Vagina (tissue), 2 donors: ENCODE measurements at regions not wholly inside any gene's neighbourhood (a gene's known extent, or its start where the extent isn't known, plus 50 kb on each side); places are given as distances from the start of the nearest gene placed in this dataset.

Experiments used
- DNase-seq, 2 donors: peaks; one replicate each; pipeline ENCODE4 v3.0.0-alpha.2; 2017; ENCODE audit errors: extremely low spot score in 2 of 2
- H3K27ac ChIP-seq: fragments of 200-600 bp; sonication (generic); one replicate; pipeline ENCODE4 v1.5.1; 2019
- H3K27me3 ChIP-seq: fragments of 200-600 bp; sonication (generic); one replicate; pipeline ENCODE4 v1.5.1; 2019
- H3K36me3 ChIP-seq, 2 donors: fragments of 200-600 bp; sonication (generic); one replicate each; pipeline ENCODE4 v1.5.1; 2017 to 2019
- H3K4me1 ChIP-seq: fragments of 200-600 bp; sonication (generic); one replicate; pipeline ENCODE4 v1.5.1; 2019
- H3K4me3 ChIP-seq, 2 donors: fragments of 200-600 bp; sonication (generic); 1 replicate in 1 of 2; 2 replicates in 1 of 2; pipeline ENCODE4 v1.5.1; 2016 to 2019
- H3K9me3 ChIP-seq: fragments of 200-600 bp; sonication (generic); one replicate; pipeline ENCODE4 v1.5.1; 2019
- CTCF ChIP-seq, 3 experiments: fragments of 450-650 bp in 2 of 3; fragments of 200-600 bp in 1 of 3; sonication (generic) in 1 of 3; IDR thresholded peaks; one replicate each; pipeline ENCODE4 v1.5.1; 2017 to 2019; ENCODE audit warnings: antibody characterized with exemption in 3 of 3, mild to moderate bottlenecking in 2 of 3, moderate library complexity in 2 of 3
- POLR2A ChIP-seq, 2 donors: fragments of 450-650 bp; IDR thresholded peaks; one replicate each; pipeline ENCODE4 v1.6.1; 2017; ENCODE audit warnings: antibody characterized with exemption in 2 of 2, mild to moderate bottlenecking in 2 of 2, moderate library complexity in 2 of 2
- POLR2AphosphoS5 ChIP-seq, 2 donors: sonication (generic); formaldehyde crosslinking; IDR thresholded peaks; one replicate each; pipeline ENCODE4 v1.9.0; 2017; ENCODE audit warnings: antibody characterized with exemption in 2 of 2, mild to moderate bottlenecking in 2 of 2, low read depth in 1 of 2; ENCODE audit not compliant: insufficient read depth in 1 of 2
- intact Hi-C: fragments of 100-400 bp; cut with DNase I; formaldehyde crosslinking; loops from one replicate; pipeline ENCODE4 v1.15.1; 2023

- TF ChIP-seq CTCF (IDR thresholded peaks at IDR 0.05), result no peak
- no peak for TF ChIP-seq POLR2AphosphoS5 (IDR thresholded peaks at IDR 0.05; ENCODE audit: insufficient read depth in 1 of 2, low read depth in 1 of 2)
- no peak for TF ChIP-seq POLR2A (IDR thresholded peaks at IDR 0.05)
- H3K4me3 ChIP-seq, result no peak overlapping the region
- DNase-seq, result no peak
- intact Hi-C loops, result no loop called here
- no peaks in the 10 kb centered on the region for H3K4me1 ChIP-seq
- H3K36me3 ChIP-seq, result no peaks in the 10 kb centered on the region
- no peaks in the 10 kb centered on the region for H3K9me3 ChIP-seq
- no peaks in the 10 kb centered on the region for H3K27me3 ChIP-seq
- H3K27ac ChIP-seq, result no peak overlapping the region
Observed at GRCh38 chr21:34019402-34019801, 54.0 kb upstream of the MRPS6 start.

GRCh38 chr21:34018910-34019309 is 54.5 kb upstream of the MRPS6 start:
- Histone ChIP-seq H3K4me3 (no peak overlapping the region), H3K9me3 (no peaks in the 10 kb centered on the region), H3K27ac (no peak overlapping the region), H3K4me1 (no peaks in the 10 kb centered on the region), H3K36me3 (no peaks in the 10 kb centered on the region), H3K27me3 (no peaks in the 10 kb centered on the region)
- no peak for DNase-seq
- TF ChIP-seq CTCF (IDR thresholded peaks at IDR 0.05) (no peak), POLR2A (IDR thresholded peaks at IDR 0.05) (no peak), POLR2AphosphoS5 (IDR thresholded peaks at IDR 0.05; ENCODE audit: insufficient read depth in 1 of 2, low read depth in 1 of 2) (no peak)
- intact Hi-C loops, result no loop called here

GRCh38 chr21:34018185-34018584 is 55.2 kb upstream of the MRPS6 start:
- H3K4me3 ChIP-seq, result no peak overlapping the region
- intact Hi-C loops, result no loop called here
- DNase-seq, result no peak
- no peaks in the 10 kb centered on the region for H3K27me3 ChIP-seq
- no peaks in the 10 kb centered on the region for H3K9me3 ChIP-seq
- H3K36me3 ChIP-seq, result no peaks in the 10 kb centered on the region
- H3K27ac ChIP-seq, result no peak overlapping the region
- TF ChIP-seq POLR2A (IDR thresholded peaks at IDR 0.05) (no peak), CTCF (IDR thresholded peaks at IDR 0.05) (no peak), POLR2AphosphoS5 (IDR thresholded peaks at IDR 0.05; ENCODE audit: insufficient read depth in 1 of 2, low read depth in 1 of 2) (no peak)
- H3K4me1 ChIP-seq, result no peaks in the 10 kb centered on the region

- TF ChIP-seq POLR2AphosphoS5 (IDR thresholded peaks at IDR 0.05; ENCODE audit: insufficient read depth in 1 of 2, low read depth in 1 of 2), result no peak
- TF ChIP-seq POLR2A (IDR thresholded peaks at IDR 0.05), result no peak
- no peak for TF ChIP-seq CTCF (IDR thresholded peaks at IDR 0.05)
- no peaks in the 10 kb centered on the region for H3K4me1 ChIP-seq
- no peaks in the 10 kb centered on the region for H3K27me3 ChIP-seq
- no peaks in the 10 kb centered on the region for H3K9me3 ChIP-seq
- no peak for DNase-seq
- intact Hi-C loops, result no loop called here
- no peak overlapping the region for H3K4me3 ChIP-seq
- no peaks in the 10 kb centered on the region for H3K36me3 ChIP-seq
- no peak overlapping the region for H3K27ac ChIP-seq
Observed at GRCh38 chr21:34017039-34017961, 56.1 kb upstream of the MRPS6 start.

- Histone ChIP-seq H3K4me3 (no peak overlapping the region), H3K4me1 (no peaks in the 10 kb centered on the region), H3K9me3 (no peaks in the 10 kb centered on the region), H3K36me3 (no peaks in the 10 kb centered on the region), H3K27me3 (no peaks in the 10 kb centered on the region), H3K27ac (no peak overlapping the region)
- intact Hi-C loops, result no loop called here
- TF ChIP-seq POLR2AphosphoS5 (IDR thresholded peaks at IDR 0.05; ENCODE audit: insufficient read depth in 1 of 2, low read depth in 1 of 2) (no peak), CTCF (IDR thresholded peaks at IDR 0.05) (no peak), POLR2A (IDR thresholded peaks at IDR 0.05) (no peak)
- no peak for DNase-seq
Observed at GRCh38 chr21:34012640-34013039, 60.7 kb upstream of the MRPS6 start.
